OCI-LY7 (cell line): ENCODE measurements at regions not wholly inside any gene's neighbourhood (a gene's known extent, or its start where the extent isn't known, plus 50 kb on each side); places are given as distances from the start of the nearest gene placed in this dataset.

Experiments
- BruUV-seq: library from RNA; stranded (reverse); fragments of 400-500 nt; replicated peaks from 2 replicates; lab custom pipeline; 2021; lab: Mats Ljungman, UMichigan
- CTCF ChIA-PET: fragments of 300-600 bp; sonication (Branson Sonifier 250); formaldehyde crosslinking; loops from one replicate; lab custom pipeline; 2022; ENCODE audit warnings: antibody characterized with exemption; ENCODE audit not compliant: unreplicated experiment; lab: Charles Lee
- POLR2A ChIA-PET: fragments of 300-600 bp; sonication (Branson Sonifier 250); formaldehyde crosslinking; loops from one replicate; lab custom pipeline; 2022; ENCODE audit warnings: antibody characterized with exemption; lab: Charles Lee
- DNase-seq: peaks from one replicate; pipeline ENCODE4 v3.0.0-alpha.2; 2015; ENCODE audit warnings: low spot score
- H2AFZ ChIP-seq: fragments of 200-600 bp; sonication (generic), shearing (Covaris generic); 2 replicates; pipeline ENCODE4 v1.6.1; 2014; ENCODE audit warnings: mild to moderate bottlenecking, antibody characterized with exemption, low read length, moderate library complexity
- H3K27ac ChIP-seq: fragments of 200-600 bp; sonication (generic); 2 replicates; pipeline ENCODE4 v1.5.1; 2014; ENCODE audit warnings: mixed run types, low read depth, mild to moderate bottlenecking, moderate library complexity, low read length, inconsistent platforms; ENCODE audit not compliant: poor library complexity, severe bottlenecking
- H3K36me3 ChIP-seq: fragments of 200-600 bp; sonication (generic); 2 replicates; pipeline ENCODE4 v1.6.1; 2014; ENCODE audit warnings: mild to moderate bottlenecking, antibody characterized with exemption, low read length, moderate library complexity, mixed read lengths; ENCODE audit not compliant: insufficient read depth
- H3K4me1 ChIP-seq: fragments of 200-600 bp; sonication (generic); 2 replicates; pipeline ENCODE4 v1.5.1; 2014; ENCODE audit warnings: mild to moderate bottlenecking, low read length; ENCODE audit not compliant: insufficient read depth, poor library complexity, severe bottlenecking
- H3K4me2 ChIP-seq: fragments of 200-600 bp; sonication (generic); 2 replicates; pipeline ENCODE4 v1.6.1; 2014; ENCODE audit warnings: mild to moderate bottlenecking, low read length
- H3K4me3 ChIP-seq: fragments of 200-600 bp; sonication (generic); 2 replicates; pipeline ENCODE4 v1.5.1; 2014; ENCODE audit warnings: mild to moderate bottlenecking, low read depth, low read length; ENCODE audit not compliant: poor library complexity, severe bottlenecking
- H3K79me2 ChIP-seq: fragments of 200-600 bp; sonication (generic); 2 replicates; pipeline ENCODE4 v1.6.1; 2016; ENCODE audit warnings: low read depth, mild to moderate bottlenecking, low read length, moderate library complexity, mixed read lengths; ENCODE audit not compliant: insufficient read depth
- H3K9me2 ChIP-seq: fragments of 200-600 bp; sonication (generic); 2 replicates; pipeline ENCODE4 v1.6.1; 2016; ENCODE audit warnings: mild to moderate bottlenecking, low read length, mixed read lengths; ENCODE audit not compliant: insufficient read depth
- H3K9me3 ChIP-seq: fragments of 200-600 bp; sonication (generic); 2 replicates; pipeline ENCODE4 v1.6.1; 2014; ENCODE audit warnings: mild to moderate bottlenecking, mixed run types, low read length, mixed read lengths
- H4K20me1 ChIP-seq: fragments of 200-600 bp; sonication (generic); 2 replicates; pipeline ENCODE4 v1.6.1; 2014; ENCODE audit warnings: mild to moderate bottlenecking, antibody characterized with exemption, low read length, moderate library complexity, mixed read lengths; ENCODE audit not compliant: insufficient read depth
- CTCF ChIP-seq: fragments of 200-600 bp; sonication (generic); conservative IDR thresholded peaks from 2 replicates; pipeline ENCODE4 v1.5.1; 2014; ENCODE audit warnings: mild to moderate bottlenecking, antibody characterized with exemption, low read length, moderate library complexity, mixed read lengths
- EZH2phosphoT487 ChIP-seq: fragments of 200-600 bp; sonication (generic); IDR thresholded peaks from 2 replicates; pipeline ENCODE4 v1.6.1; 2018; ENCODE audit warnings: low read depth, borderline replicate concordance, mild to moderate bottlenecking, mixed run types, antibody characterized with exemption, low read length, moderate library complexity, mixed read lengths
- intact Hi-C: fragments of 100-400 bp; cut with micrococcal nuclease; formaldehyde crosslinking; loops from one replicate; pipeline ENCODE4 v1.10.0; 2022; ENCODE audit not compliant: unreplicated experiment

GRCh38 chr2:20104900-20105545 lies 53.6 kb upstream of the LAPTM4A start:
- Histone ChIP-seq H3K9me2 (no peaks in the 10 kb centered on the region), H4K20me1 (no peaks in the 10 kb centered on the region), H3K4me3 (no peak overlapping the region), H3K4me1 (no peaks in the 10 kb centered on the region), H3K4me2 (no peak overlapping the region), H3K36me3 (no peaks in the 10 kb centered on the region), H3K79me2 (no peaks in the 10 kb centered on the region), H3K27ac (no peak overlapping the region), H2AFZ (no peak overlapping the region), H3K9me3 (0 out of 2 replicates have a peak, but pooled peaks cover 6% of the 10 kb centered on the region)
- POLR2A ChIA-PET, result interaction anchor here (1.2 kb wide), 1 partner anchor 10 kb away, joined by 4 read pairs; no protein-coding TSS in a partner anchor
- intact Hi-C loops, result no loop called here
- CTCF ChIA-PET, result no interaction called here
- no peak for TF ChIP-seq CTCF
- no peak for TF ChIP-seq EZH2phosphoT487
- no peak for DNase-seq
- BruUV-seq, result no TSS peak

GRCh38 chr2:20103530-20103929 lies 52.1 kb upstream of the LAPTM4A start:
- no peaks in the 10 kb centered on the region for H3K9me2 ChIP-seq
- H2AFZ ChIP-seq, result no peak overlapping the region
- CTCF ChIA-PET, result interaction anchor here (0.6 kb wide), 1 partner anchor 13 kb away, joined by 4 read pairs; no protein-coding TSS in a partner anchor
- no peaks in the 10 kb centered on the region for H3K79me2 ChIP-seq
- no peak overlapping the region for H3K4me3 ChIP-seq
- no peak for DNase-seq
- H3K4me1 ChIP-seq, result no peaks in the 10 kb centered on the region
- 0 out of 2 replicates have a peak, but pooled peaks cover 6% of the 10 kb centered on the region for H3K9me3 ChIP-seq
- no TSS peak for BruUV-seq
- no peak for TF ChIP-seq CTCF
- no peak for TF ChIP-seq EZH2phosphoT487
- H3K27ac ChIP-seq, result no peak overlapping the region
- intact Hi-C loops, result no loop called here
- no peaks in the 10 kb centered on the region for H4K20me1 ChIP-seq
- no peaks in the 10 kb centered on the region for H3K36me3 ChIP-seq
- H3K4me2 ChIP-seq, result no peak overlapping the region
- POLR2A ChIA-PET, result interaction anchor here (1.2 kb wide), 1 partner anchor 9 kb away, joined by 4 read pairs; no protein-coding TSS in a partner anchor
